Skeletal muscle cell (primary cell): ENCODE measurements at regions not wholly inside any gene's neighbourhood (a gene's known extent, or its start where the extent isn't known, plus 50 kb on each side); places are given as distances from the start of the nearest gene placed in this dataset.
"Not testable (repeated sequence)": the region's sequence is repeated elsewhere in the genome, so short reads cannot be mapped to it uniquely, and the experiment has no call there.

Experiments used
- DNase-seq: peaks from one replicate; pipeline ENCODE4 v3.0.0-alpha.2; 2010; ENCODE audit warnings: low read depth
- H3K4me3 ChIP-seq: 2 replicates; pipeline ENCODE4 v1.5.1; 2011; ENCODE audit warnings: low read depth, mild to moderate bottlenecking, control low read depth, low read length, moderate library complexity

DNA sequence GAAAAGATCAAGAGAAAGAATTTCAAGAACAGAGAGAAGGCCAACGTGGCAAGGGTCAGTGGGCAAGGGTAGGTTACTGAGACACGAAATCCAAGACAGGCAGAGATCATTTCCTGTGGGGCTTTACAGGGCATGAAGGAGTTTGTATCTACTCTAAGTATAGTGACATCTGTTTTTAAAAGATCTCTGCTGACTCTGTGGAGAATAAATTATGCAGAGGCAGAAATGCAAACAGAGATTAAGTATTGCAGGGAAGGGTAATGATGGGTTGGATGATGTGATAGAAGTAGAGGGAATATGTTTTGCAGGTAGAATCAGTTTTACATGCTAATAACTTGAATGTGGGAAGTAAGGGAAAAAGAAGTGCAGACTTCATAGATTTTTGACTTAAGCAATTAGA lies 243.5 kb downstream of the FRK start:
- H3K4me3 ChIP-seq, result no peak overlapping the region
- DNase-seq, result no peak

DNA sequence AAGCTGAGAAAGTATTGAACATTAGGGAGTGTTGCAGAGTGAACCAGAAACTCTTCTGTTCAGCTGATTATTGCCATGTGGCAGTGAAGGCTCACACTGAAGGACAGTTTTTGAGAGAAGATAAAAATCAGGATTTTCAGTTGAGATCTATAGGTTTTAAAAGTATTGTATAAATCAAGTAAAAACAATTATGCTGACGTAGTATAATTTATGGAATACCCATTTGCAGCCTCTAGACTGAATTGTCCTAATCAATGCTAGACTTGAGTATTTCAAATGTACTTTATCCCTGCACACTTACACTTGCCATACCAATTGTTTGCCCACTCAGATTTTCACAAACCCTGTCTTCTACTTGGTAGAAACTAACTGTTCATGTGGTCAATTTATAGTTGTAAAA lies 245.8 kb downstream of the FRK start:
- no peak overlapping the region for H3K4me3 ChIP-seq
- DNase-seq, result no peak

- no peak overlapping the region for H3K4me3 ChIP-seq
- no peak for DNase-seq
Observed at GRCh38 chr6:115811541-115811940, 249.2 kb downstream of the FRK start.

- no peak overlapping the region for H3K4me3 ChIP-seq
- no peak for DNase-seq
Observed at GRCh38 chr6:115798229-115798628, 262.5 kb downstream of the FRK start.

DNA sequence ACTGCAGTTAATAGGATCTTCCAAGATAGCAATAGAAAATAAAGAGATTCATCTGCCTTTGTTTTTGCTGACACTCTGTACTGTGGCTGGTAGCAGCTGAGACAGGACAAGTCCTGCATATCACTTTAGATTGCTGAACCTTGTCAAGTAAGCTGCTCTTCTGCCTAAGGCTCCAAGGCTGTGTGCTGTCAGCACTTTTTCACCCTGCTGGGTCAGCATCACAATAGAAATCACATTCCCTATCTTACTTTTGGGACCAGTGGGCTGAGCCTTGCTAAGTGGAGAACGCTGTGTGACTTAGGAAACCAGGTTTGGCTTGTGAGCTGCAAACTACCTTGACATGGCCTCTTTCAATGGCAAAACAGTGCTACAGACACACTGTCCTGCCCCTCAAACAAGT lies 263.9 kb downstream of the FRK start:
- no peak for DNase-seq

GRCh38 chr6:115796061-115796460 lies 264.6 kb downstream of the FRK start:
- no peak overlapping the region for H3K4me3 ChIP-seq
- no peak for DNase-seq

More for the DNA sequence above, 263.9 kb downstream of the FRK start:
- H3K4me3 ChIP-seq, result no peak overlapping the region

DNA sequence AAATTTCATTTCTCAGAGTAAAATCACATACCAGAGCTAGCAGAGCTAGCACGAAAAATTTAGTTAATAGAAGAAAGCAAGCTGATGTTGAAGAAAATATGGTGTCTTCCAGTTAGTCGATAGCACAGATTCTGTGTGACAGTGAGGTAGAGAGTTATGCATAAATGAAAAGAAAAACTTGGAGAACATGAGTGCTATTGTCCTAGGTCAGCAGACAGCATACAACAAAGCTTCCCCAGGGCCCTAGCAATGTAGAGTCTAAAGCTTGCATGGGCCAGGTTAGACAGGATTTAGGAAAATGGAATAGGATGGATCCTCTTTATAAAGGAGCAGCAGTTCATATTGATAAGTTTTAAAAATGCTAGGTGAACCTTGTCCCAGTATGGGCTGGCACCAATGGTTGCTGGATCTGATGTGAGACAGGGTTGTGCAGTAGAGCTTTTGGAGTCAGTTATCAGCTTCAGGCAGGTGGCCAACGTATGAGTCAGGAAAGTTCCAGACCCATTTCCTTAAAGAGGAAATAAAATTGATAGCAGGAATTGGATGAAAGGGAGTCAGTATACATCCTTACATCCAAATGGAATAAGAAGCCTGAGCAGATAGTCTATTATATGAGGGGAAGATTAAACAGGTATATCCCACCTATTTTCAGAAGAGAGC lies 277.2 kb downstream of the FRK start:
- no peak overlapping the region for H3K4me3 ChIP-seq
- DNase-seq, result no peak

DNA sequence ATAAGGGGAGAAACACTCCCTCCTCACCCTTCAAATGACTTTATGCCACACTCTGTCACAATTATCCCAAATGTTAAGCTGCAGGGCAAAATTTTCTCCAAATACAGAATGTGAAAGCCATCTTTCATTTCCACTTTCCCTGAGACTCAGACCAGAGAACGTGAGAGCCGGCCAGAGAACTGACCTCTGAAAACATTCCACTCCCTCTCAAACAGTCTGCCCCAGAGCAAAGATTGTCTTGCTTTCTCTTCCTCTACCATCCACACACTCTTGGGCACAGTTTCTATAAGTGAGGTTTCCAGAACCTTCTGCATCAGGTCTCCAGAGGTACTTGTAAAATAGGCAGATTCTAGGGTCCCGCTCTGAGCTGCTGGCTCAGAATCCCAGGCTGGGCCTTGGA lies 278.1 kb downstream of the FRK start:
- DNase-seq, result no peak
- H3K4me3 ChIP-seq, result no peak overlapping the region

- H3K4me3 ChIP-seq, result no peak overlapping the region
Observed at GRCh38 chr6:115773741-115774140, 286.9 kb downstream of the FRK start.

DNA sequence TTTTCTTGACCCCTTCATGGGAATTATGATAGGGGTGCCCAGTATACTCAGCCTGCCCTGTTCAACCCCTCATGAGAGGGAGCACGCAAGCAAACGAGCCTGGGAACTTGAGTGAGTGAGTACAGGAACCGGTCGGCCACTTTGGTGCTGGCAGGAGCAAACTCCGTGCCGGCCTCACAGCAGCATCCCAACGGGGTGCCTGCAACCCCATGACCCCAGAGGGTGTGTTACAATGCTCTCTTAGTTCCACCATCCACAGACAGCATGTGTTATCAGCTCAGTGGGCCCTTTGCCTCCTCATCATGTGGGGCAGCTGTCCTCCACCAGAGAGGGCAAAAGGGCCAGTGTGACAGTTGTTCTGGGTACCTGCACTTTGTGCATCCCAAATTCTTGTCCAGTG lies 289.8 kb downstream of the FRK start:
- DNase-seq, result no peak
- H3K4me3 ChIP-seq, result no peak overlapping the region

More at GRCh38 chr6:115773741-115774140, 286.9 kb downstream of the FRK start:
- no peak for DNase-seq

DNA sequence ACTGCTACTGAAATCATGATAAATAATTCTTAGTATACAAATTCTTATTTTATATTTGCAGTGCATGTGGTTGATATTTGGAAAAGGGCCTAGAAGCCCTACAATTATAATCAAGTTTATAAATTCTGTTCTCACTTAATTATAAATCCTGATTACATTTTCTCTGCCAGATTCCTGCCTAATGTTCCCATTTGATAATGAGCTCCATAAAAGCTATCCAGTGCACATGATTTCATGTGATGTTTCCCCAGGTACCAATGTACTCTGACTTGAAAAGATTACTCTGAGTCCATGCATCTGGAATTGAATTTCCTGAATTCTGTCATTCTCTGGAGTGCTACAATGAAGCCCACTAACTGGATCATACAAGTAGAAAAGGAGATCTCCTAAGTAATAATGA lies 292.2 kb downstream of the FRK start:
- no peak for DNase-seq
- no peak overlapping the region for H3K4me3 ChIP-seq

- DNase-seq, result no peak
- H3K4me3 ChIP-seq, result no peak overlapping the region
Observed at GRCh38 chr6:115767931-115768330, 292.8 kb downstream of the FRK start.

- DNase-seq, result no peak
- no peak overlapping the region for H3K4me3 ChIP-seq
Observed at GRCh38 chr6:115766745-115767462, 293.8 kb downstream of the FRK start.

DNA sequence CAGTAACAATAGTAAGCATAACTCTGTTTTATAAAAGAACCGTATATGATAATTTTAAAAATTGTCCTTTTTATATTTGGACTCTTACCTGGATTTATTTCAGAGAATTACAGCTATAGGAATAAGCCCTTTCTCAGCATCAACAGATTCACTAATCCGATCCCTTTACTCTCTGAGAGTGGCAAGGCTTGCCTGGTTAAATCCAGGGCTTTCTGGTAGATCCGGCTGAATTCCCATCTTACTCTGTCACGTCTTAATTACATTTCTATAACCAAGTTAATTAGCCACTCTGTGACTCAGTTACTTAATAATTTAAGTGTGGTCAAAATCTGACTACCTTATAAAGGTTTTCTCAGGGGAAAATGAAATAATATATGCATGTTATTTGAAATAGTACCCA lies 294.7 kb downstream of the FRK start:
- no peak overlapping the region for H3K4me3 ChIP-seq
- DNase-seq, result no peak

DNA sequence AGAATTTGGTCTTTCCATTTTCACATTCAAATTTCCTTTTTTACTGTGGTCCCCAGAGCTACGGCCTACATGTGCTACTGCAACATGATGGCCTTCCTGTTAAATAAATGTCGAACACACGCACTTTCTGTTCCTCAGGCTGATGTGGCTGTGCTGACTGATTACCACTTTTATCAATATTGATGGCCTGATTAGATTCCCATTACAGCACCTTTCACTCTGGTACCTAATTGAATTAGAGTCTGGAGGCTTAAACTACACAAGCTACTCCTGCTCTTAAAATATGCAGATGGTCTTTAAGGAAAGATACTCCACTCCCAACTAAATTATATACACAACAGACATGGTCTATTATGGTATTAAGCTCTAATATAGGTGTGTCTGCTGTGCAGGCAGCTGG lies 301.6 kb downstream of the FRK start:
- DNase-seq, result no peak
- H3K4me3 ChIP-seq, result no peak overlapping the region

DNA sequence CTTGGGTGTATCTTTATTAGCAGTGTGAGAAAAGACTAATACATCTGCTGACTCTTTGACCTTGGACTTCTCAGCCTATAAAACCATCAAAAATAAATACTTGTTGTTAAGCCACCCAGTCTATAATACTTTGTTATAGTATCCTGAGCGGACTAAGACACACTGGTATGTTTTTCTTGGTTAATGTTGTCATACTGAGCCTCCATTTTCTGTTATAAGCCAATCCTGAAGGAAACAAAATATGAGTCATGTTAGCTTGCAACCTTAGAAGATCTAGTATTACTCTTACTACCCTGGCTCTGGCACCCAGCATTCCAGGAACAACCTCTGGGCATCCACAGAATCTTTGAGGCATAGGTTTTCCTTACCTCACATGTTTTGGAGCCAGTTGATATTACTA lies 307.2 kb downstream of the FRK start:
- no peak overlapping the region for H3K4me3 ChIP-seq
- no peak for DNase-seq

DNA sequence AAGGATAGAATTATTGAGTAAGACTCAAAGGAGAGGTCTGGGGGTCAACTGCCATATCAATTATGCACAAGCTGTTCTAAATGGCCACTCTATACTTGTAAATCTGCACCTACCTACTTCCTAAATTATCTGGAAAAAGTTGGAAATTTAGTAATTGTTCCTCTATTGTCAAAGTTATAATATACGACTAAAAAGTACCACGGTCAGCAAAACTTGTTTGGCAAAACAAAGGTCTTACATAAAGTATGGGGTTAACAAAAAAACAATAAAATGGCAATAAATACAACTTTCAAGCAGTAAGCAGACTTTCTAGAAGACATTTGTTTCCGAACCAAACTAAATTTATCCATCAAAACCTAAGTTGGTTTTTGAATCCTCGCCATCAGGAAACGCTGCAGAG lies 309.7 kb downstream of the FRK start:
- DNase-seq, result no peak
- H3K4me3 ChIP-seq, result no peak overlapping the region

GRCh38 chr6:115750292-115750691 lies 310.4 kb downstream of the FRK start:
- no peak for DNase-seq
- no peak overlapping the region for H3K4me3 ChIP-seq

- DNase-seq, result no peak
- H3K4me3 ChIP-seq, result no peak overlapping the region
Observed at GRCh38 chr6:115747719-115748118, 313.0 kb downstream of the FRK start.

DNA sequence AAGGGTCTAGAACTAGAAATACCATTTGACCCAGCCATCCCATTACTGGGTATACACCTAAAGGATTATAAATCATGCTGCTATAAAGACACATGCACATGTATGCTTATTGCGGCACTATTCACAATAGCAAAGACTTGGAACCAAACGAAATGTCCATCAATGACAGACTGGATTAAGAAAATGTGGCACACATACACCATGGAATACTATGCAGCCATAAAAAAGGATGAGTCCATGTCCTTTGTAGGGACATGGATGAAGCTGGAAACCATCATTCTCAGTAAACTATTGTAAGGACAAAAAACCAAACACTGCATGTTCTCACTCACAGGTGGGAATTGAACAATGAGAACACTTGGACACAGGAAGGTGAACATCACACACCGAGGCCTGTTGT lies 314.1 kb downstream of the FRK start:
- H3K4me3 ChIP-seq, DNase-seq: not testable (repeated sequence)

DNA sequence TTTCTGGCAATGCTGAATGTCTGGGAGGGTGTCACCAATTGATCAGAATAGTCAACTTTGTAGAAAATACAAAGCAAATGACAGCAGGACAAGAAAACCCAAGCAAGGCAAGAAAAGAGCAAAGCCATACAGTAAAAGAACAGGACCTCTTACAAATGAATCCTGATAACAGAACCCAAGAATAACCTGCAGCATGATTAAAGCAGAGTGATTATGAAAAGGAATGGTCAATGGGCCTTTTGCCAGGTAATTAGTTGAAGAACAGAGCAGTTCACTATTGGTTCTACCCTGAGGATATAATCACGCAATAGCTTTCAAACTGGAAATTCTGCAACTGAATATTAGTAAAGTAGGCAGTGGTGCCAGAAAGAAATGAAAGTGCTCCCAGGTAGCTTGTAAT lies 319.8 kb downstream of the FRK start:
- H3K4me3 ChIP-seq, result no peak overlapping the region
- no peak for DNase-seq
